ENCODE measurements at regions not wholly inside any gene's neighbourhood (a gene's known extent, or its start where the extent isn't known, plus 50 kb on each side); places are given as distances from the start of the nearest gene placed in this dataset.

GRCh38 chr4:14152834-14153519 is 525.5 kb upstream of the BOD1L1 start:
- TF ChIP-seq CTCF (IDR thresholded peaks at IDR 0.05) = no peak
- TF ChIP-seq POLR2A (IDR thresholded peaks at IDR 0.05) = no peak
- TF ChIP-seq POLR2AphosphoS5 (IDR thresholded peaks at IDR 0.05) = no peak
